A549 (cell line): ENCODE measurements at regions not wholly inside any gene's neighbourhood (a gene's known extent, or its start where the extent isn't known, plus 50 kb on each side); places are given as distances from the start of the nearest gene placed in this dataset.

Experiments used
- ATAC-seq, 2 experiments: fragments of 200-7000 bp in 1 of 2; fragments of >200 bp in 1 of 2; cut with Nextera tagmentation in 1 of 2; cut with Tn5 transposase in 1 of 2; 3 replicates each; pipeline versions ENCODE4 v1.8.0 to v1.9.1; 2018 to 2020; ENCODE audit warnings: mild to moderate bottlenecking in 1 of 2, moderate library complexity in 1 of 2
- CTCF ChIA-PET: fragments of 300-600 bp; sonication (Branson Sonifier 250); formaldehyde crosslinking; extraction: SDS; loops from one replicate; lab custom pipeline; 2021; ENCODE audit warnings: antibody characterized with exemption, inconsistent platforms; lab: Yijun Ruan, JAX
- POLR2A ChIA-PET: fragments of 350-600 bp; formaldehyde crosslinking; extraction: SDS; loops from one replicate; lab custom pipeline; 2021; ENCODE audit warnings: antibody characterized with exemption, inconsistent platforms; lab: Yijun Ruan, JAX
- DNase-seq, 2 experiments: peaks; one replicate each; pipeline versions ENCODE4 v3.0.0 to v3.0.0-alpha.2; 2011 to 2016; ENCODE audit warnings: low read depth in 1 of 2, low spot score in 1 of 2
- FAIRE-seq: peaks from 2 replicates; lab custom pipeline; 2011; peaks lifted over from hg19 to GRCh38; lab: Jason Lieb, UNC
- H3K27ac ChIP-seq, 2 experiments: fragments of >200 bp; sonication (Bioruptor Twin); formaldehyde crosslinking; 3 replicates each; pipeline ENCODE4 v1.5.1; 2016 to 2017
- H3K4me1 ChIP-seq: fragments of >200 bp; sonication (Bioruptor Twin); formaldehyde crosslinking; 3 replicates; pipeline ENCODE4 v1.6.1; 2016
- H3K4me2 ChIP-seq: fragments of >200 bp; sonication (Bioruptor Twin); formaldehyde crosslinking; 3 replicates; pipeline ENCODE4 v1.6.1; 2016
- H3K4me3 ChIP-seq: fragments of >200 bp; sonication (Bioruptor Twin); formaldehyde crosslinking; 3 replicates; pipeline ENCODE4 v1.5.1; 2016
- H3K9me3 ChIP-seq: fragments of >200 bp; sonication (Bioruptor Twin); formaldehyde crosslinking; 3 replicates; pipeline ENCODE4 v1.6.1; 2016
- BHLHE40 ChIP-seq: IDR thresholded peaks from 2 replicates; pipeline ENCODE4 v1.6.1; 2012; ENCODE audit warnings: low read depth, low read length, inconsistent platforms
- CBX2 ChIP-seq: fragments of 200-600 bp; sonication (generic); IDR thresholded peaks from 2 replicates; pipeline ENCODE4 v1.6.1; 2016; ENCODE audit warnings: low read depth, mild to moderate bottlenecking, borderline replicate concordance
- CEBPB ChIP-seq, 2 experiments: fragments of >200 bp in 1 of 2; sonication (Bioruptor Twin) in 1 of 2; formaldehyde crosslinking in 1 of 2; IDR thresholded peaks; 2 replicates each; pipeline ENCODE4 v1.6.1; 2012 to 2016
- CHD2 ChIP-seq: fragments of 150-350 bp; IDR thresholded peaks from 2 replicates; pipeline ENCODE4 v1.6.1; 2014; ENCODE audit warnings: low read length; ENCODE audit not compliant: partially characterized antibody
- EHMT2 ChIP-seq: fragments of 200-600 bp; sonication (generic); IDR thresholded peaks from 2 replicates; pipeline ENCODE4 v1.6.1; 2016; ENCODE audit warnings: antibody characterized with exemption, low read depth, mild to moderate bottlenecking, moderate library complexity
- ESRRA ChIP-seq: fragments of 150-350 bp; IDR thresholded peaks from 2 replicates; pipeline ENCODE4 v1.6.1; 2014; ENCODE audit warnings: mild to moderate bottlenecking, low read length, borderline replicate concordance
- GATA3 ChIP-seq: IDR thresholded peaks from 2 replicates; pipeline ENCODE4 v1.6.1; 2012; ENCODE audit warnings: borderline replicate concordance
- HDAC2 ChIP-seq: fragments of 200-600 bp; sonication (generic); IDR thresholded peaks from 2 replicates; pipeline ENCODE4 v1.6.1; 2016
- HOXA7 ChIP-seq: fragments of 250-450 bp; sonication (Bioruptor Pico); IDR thresholded peaks from 2 replicates; pipeline ENCODE4 v1.5.0; 2020; ENCODE audit warnings: mild to moderate bottlenecking, moderate library complexity
- HOXB13 ChIP-seq: fragments of 250-450 bp; sonication (Bioruptor Pico); IDR thresholded peaks from 2 replicates; pipeline ENCODE4 v1.5.0; 2020; ENCODE audit warnings: low read depth, mild to moderate bottlenecking, moderate library complexity
- HOXB5 ChIP-seq: fragments of 250-450 bp; sonication (Bioruptor Pico); IDR thresholded peaks from 2 replicates; pipeline ENCODE4 v1.5.0; 2020; ENCODE audit warnings: mild to moderate bottlenecking, moderate library complexity
- JUN ChIP-seq, 2 experiments: fragments of >200 bp; sonication (Bioruptor Twin); formaldehyde crosslinking; IDR thresholded peaks; 2 replicates in 1 of 2; 3 replicates in 1 of 2; pipeline ENCODE4 v1.6.1; 2016 to 2017
- JUNB ChIP-seq: fragments of >200 bp; sonication (Bioruptor Twin); formaldehyde crosslinking; IDR thresholded peaks from 2 replicates; pipeline ENCODE4 v1.6.1; 2016
- MYC ChIP-seq: IDR thresholded peaks from 2 replicates; pipeline ENCODE4 v1.6.1; 2012; ENCODE audit warnings: mild to moderate bottlenecking, inconsistent platforms, low read length, improper control_type of control experiment, borderline replicate concordance
- NFE2L2 ChIP-seq: fragments of 150-350 bp; conservative IDR thresholded peaks from 2 replicates; pipeline ENCODE4 v1.6.1; 2014; ENCODE audit warnings: low read length
- NPAS2 ChIP-seq: fragments of 250-450 bp; sonication (Bioruptor Pico); IDR thresholded peaks from 2 replicates; pipeline ENCODE4 v1.8.0; 2022; ENCODE audit warnings: mild to moderate bottlenecking, moderate library complexity, borderline replicate concordance
- POLR2A ChIP-seq: IDR thresholded peaks from 2 replicates; pipeline ENCODE4 v1.6.1; 2012; ENCODE audit warnings: mild to moderate bottlenecking, low read length
- RARB ChIP-seq: fragments of 250-450 bp; sonication (Bioruptor Pico); IDR thresholded peaks from 2 replicates; pipeline ENCODE4 v1.8.0; 2021; ENCODE audit warnings: mild to moderate bottlenecking, moderate library complexity
- RCOR1 ChIP-seq: fragments of 150-350 bp; IDR thresholded peaks from 2 replicates; pipeline ENCODE4 v1.6.1; 2014; ENCODE audit warnings: antibody characterized with exemption, low read length, low read depth
- RFX5 ChIP-seq: fragments of 450-650 bp; IDR thresholded peaks from 2 replicates; pipeline ENCODE4 v1.7.1; 2014; ENCODE audit warnings: antibody characterized with exemption, mild to moderate bottlenecking, moderate library complexity
- RNF2 ChIP-seq: fragments of 200-600 bp; sonication (generic); IDR thresholded peaks from 2 replicates; pipeline ENCODE4 v1.6.1; 2016; ENCODE audit warnings: low read depth, mild to moderate bottlenecking, antibody characterized with exemption, moderate library complexity, borderline replicate concordance
- SREBF2 ChIP-seq: fragments of 450-650 bp; IDR thresholded peaks from 2 replicates; pipeline ENCODE4 v1.6.1; 2014; ENCODE audit warnings: mild to moderate bottlenecking, moderate library complexity
- ZFP36 ChIP-seq: fragments of 450-650 bp; IDR thresholded peaks from 2 replicates; pipeline ENCODE4 v1.6.1; 2014; ENCODE audit warnings: borderline replicate concordance; ENCODE audit not compliant: partially characterized antibody
- WGBS: methylation state at CpG from one replicate; pipeline ENCODE4 v1.1.6; 2017; ENCODE audit errors: missing lambda C conversion rate; 5-methylcytosine and 5-hydroxymethylcytosine counted together
- TF ChIP-seq, protein P1 (sequence below): IDR thresholded peaks from 2 replicates; pipeline ENCODE4 v1.6.1; 2012
- TF ChIP-seq, protein P2 (sequence below): fragments of 200-600 bp; sonication (generic); IDR thresholded peaks from 2 replicates; pipeline ENCODE4 v1.6.1; 2016; ENCODE audit warnings: antibody characterized with exemption, mild to moderate bottlenecking, moderate library complexity
- TF ChIP-seq, protein P3 (sequence below): IDR thresholded peaks from 2 replicates; pipeline ENCODE4 v1.6.1; 2012; ENCODE audit warnings: low read depth, borderline replicate concordance
- TF ChIP-seq, protein P4 (sequence below): fragments of 450-650 bp; IDR thresholded peaks from 2 replicates; pipeline ENCODE4 v1.6.1; 2014; ENCODE audit warnings: antibody characterized with exemption

DNA sequence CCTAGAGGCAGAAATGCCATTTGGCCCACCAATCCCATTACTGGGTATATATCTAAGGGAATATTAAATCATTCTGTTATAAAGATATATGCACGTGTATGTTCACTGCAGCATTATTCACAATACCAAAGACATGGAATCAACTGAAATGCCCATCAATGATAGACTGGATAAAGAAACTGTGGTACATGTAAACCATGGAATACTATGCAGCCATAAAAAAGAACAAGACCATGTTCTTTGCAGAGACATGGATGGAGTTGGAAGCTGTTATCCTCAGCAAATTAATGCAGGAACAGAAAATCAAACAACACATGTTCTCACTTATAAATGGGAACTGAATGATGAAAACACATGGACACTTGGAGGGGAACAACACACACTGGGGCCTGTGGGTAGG, 458.4 kb downstream of the CD83 start:
- CTCF ChIA-PET, result no interaction called here
- Histone ChIP-seq H3K9me3 (no peaks in the 10 kb centered on the region), H3K4me1 (no peaks in the 10 kb centered on the region), H3K27ac (no peak overlapping the region), H3K4me3 (no peak overlapping the region), H3K4me2 (no peak overlapping the region)
- WGBS, result 81% methylated on average over 1 of the region's 1 CpG
- no peak for FAIRE-seq
- TF ChIP-seq CEBPB (IDR thresholded peaks at IDR 0.05) (no peak), NPAS2 (CRISPR knock-in tag) (no peak), RNF2 (no peak), JUNB (no peak), HDAC2 (no peak), MYC (no peak), ESRRA (no peak)
- TF ChIP-seq, protein P1, sequence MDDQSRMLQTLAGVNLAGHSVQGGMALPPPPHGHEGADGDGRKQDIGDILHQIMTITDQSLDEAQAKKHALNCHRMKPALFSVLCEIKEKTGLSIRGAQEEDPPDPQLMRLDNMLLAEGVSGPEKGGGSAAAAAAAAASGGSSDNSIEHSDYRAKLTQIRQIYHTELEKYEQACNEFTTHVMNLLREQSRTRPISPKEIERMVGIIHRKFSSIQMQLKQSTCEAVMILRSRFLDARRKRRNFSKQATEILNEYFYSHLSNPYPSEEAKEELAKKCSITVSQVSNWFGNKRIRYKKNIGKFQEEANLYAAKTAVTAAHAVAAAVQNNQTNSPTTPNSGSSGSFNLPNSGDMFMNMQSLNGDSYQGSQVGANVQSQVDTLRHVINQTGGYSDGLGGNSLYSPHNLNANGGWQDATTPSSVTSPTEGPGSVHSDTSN, result no peak
- no peak for DNase-seq
- POLR2A ChIA-PET, result no interaction called here
- ATAC-seq, result no peak

DNA sequence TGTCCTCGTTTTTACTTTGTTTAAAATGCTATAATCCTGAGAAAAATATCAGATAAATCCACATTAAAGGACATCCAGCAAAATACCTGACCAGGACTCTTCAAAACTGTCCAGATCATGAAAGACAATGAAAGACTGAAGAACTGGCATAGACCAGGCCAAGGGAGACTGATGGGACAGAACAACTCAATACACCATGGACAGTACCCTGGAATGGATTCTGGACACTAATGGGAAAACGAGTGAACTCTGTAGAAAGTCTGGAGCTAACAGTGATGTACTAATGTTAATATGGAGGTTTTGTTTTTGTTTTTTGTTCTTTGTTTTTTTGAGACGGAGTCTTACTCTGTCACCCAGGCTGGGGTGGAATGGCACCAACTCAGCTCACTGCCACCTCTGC, 461.4 kb downstream of the CD83 start:
- no peaks in the 10 kb centered on the region for H3K4me1 ChIP-seq
- CTCF ChIA-PET, result no interaction called here
- TF ChIP-seq CHD2 (no peak), NFE2L2 (no peak), ZFP36 (no peak), SREBF2 (no peak)
- TF ChIP-seq, protein P2, sequence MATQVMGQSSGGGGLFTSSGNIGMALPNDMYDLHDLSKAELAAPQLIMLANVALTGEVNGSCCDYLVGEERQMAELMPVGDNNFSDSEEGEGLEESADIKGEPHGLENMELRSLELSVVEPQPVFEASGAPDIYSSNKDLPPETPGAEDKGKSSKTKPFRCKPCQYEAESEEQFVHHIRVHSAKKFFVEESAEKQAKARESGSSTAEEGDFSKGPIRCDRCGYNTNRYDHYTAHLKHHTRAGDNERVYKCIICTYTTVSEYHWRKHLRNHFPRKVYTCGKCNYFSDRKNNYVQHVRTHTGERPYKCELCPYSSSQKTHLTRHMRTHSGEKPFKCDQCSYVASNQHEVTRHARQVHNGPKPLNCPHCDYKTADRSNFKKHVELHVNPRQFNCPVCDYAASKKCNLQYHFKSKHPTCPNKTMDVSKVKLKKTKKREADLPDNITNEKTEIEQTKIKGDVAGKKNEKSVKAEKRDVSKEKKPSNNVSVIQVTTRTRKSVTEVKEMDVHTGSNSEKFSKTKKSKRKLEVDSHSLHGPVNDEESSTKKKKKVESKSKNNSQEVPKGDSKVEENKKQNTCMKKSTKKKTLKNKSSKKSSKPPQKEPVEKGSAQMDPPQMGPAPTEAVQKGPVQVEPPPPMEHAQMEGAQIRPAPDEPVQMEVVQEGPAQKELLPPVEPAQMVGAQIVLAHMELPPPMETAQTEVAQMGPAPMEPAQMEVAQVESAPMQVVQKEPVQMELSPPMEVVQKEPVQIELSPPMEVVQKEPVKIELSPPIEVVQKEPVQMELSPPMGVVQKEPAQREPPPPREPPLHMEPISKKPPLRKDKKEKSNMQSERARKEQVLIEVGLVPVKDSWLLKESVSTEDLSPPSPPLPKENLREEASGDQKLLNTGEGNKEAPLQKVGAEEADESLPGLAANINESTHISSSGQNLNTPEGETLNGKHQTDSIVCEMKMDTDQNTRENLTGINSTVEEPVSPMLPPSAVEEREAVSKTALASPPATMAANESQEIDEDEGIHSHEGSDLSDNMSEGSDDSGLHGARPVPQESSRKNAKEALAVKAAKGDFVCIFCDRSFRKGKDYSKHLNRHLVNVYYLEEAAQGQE, result peak; percentile 15; the same call in 1 of the 2 replicates
- TF ChIP-seq, all 56 proteins: peak for 1
- POLR2A ChIA-PET, result no interaction called here
- DNase-seq (no peak), ATAC-seq (no peak), FAIRE-seq (no peak)
- Histone ChIP-seq H3K27ac (no peak overlapping the region), H3K4me2 (no peak overlapping the region), H3K4me3 (no peak overlapping the region), H3K9me3 (no peaks in the 10 kb centered on the region)
- WGBS, result 78% methylated on average over 3 of the region's 3 CpGs

DNA sequence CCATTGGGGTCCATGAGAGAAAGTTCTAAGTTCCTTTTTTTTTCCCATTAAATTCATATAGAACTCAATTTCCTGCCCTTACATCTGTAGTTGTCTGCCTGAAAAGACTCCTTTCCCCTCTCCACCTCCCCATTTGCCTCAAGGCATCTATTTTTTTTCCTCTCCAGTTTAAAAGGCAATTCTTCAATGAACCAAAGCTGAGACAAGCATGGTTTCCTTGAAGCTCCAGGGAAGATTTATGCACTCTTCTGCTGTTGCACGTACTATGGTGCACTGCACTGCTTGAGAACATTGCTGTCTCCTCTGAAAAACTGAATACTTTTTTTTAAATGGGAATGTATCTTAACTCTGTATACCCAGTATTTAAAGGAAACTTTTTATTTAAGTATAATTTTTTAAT, 465.2 kb downstream of the CD83 start:
- no peak for FAIRE-seq
- no peak overlapping the region for H3K4me2 ChIP-seq
- H3K27ac ChIP-seq, result no peak overlapping the region
- CTCF ChIA-PET, result no interaction called here
- no peaks in the 10 kb centered on the region for H3K4me1 ChIP-seq
- POLR2A ChIA-PET, result no interaction called here
- H3K4me3 ChIP-seq, result no peak overlapping the region
- no peak for ATAC-seq
- H3K9me3 ChIP-seq, result no peaks in the 10 kb centered on the region
- TF ChIP-seq RARB (CRISPR knock-in tag), result no peak
- TF ChIP-seq JUN (IDR thresholded peaks at IDR 0.05), result no peak
- no peak for TF ChIP-seq EHMT2
- WGBS, result 96% methylated on average over 1 of the region's 1 CpG
- DNase-seq, result no peak

DNA sequence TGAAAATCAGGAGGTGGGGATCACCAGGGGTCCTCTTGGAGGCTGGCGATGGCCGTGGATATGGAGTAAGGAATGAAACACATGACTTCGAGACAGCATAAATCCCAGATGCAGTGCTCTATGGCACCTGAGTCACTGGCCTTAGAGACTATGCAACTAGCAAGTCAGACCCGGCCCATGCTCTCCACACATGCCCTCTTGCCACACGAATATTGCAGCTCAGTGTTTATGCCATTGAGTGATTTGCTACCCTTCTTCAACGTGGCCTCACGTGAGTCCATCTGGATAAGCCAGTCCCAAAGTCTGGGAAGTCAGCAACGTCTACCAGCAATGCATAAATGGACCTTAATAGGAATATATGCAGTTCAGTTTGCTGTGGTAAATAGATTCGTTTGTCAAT, 466.3 kb downstream of the CD83 start:
- no peak overlapping the region for H3K4me3 ChIP-seq
- POLR2A ChIA-PET, result no interaction called here
- TF ChIP-seq HOXB13 (CRISPR knock-in tag), result no peak
- TF ChIP-seq GATA3, result no peak
- no peak for TF ChIP-seq RCOR1
- no peak for TF ChIP-seq POLR2A
- TF ChIP-seq CBX2, result no peak
- no peak for TF ChIP-seq BHLHE40
- TF ChIP-seq, protein P3, sequence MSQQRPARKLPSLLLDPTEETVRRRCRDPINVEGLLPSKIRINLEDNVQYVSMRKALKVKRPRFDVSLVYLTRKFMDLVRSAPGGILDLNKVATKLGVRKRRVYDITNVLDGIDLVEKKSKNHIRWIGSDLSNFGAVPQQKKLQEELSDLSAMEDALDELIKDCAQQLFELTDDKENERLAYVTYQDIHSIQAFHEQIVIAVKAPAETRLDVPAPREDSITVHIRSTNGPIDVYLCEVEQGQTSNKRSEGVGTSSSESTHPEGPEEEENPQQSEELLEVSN, result no peak
- TF ChIP-seq ESRRA, result no peak
- TF ChIP-seq, protein P1, result no peak
- no peak for TF ChIP-seq RARB (CRISPR knock-in tag)
- TF ChIP-seq, protein P4, sequence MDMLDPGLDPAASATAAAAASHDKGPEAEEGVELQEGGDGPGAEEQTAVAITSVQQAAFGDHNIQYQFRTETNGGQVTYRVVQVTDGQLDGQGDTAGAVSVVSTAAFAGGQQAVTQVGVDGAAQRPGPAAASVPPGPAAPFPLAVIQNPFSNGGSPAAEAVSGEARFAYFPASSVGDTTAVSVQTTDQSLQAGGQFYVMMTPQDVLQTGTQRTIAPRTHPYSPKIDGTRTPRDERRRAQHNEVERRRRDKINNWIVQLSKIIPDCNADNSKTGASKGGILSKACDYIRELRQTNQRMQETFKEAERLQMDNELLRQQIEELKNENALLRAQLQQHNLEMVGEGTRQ, result no peak
- TF ChIP-seq HOXA7 (CRISPR knock-in tag), result no peak
- TF ChIP-seq RFX5, result no peak
- no peak for TF ChIP-seq HOXB5 (CRISPR knock-in tag)
- H3K4me1 ChIP-seq, result no peaks in the 10 kb centered on the region
- no peak overlapping the region for H3K4me2 ChIP-seq
- no peak for DNase-seq
- CTCF ChIA-PET, result no interaction called here
- H3K27ac ChIP-seq, result 0 out of 6 replicates have a peak overlapping the region, but pooled peaks of 1 of the 2 experiments have one; percentile 16
- FAIRE-seq, result no peak
- no peaks in the 10 kb centered on the region for H3K9me3 ChIP-seq
- ATAC-seq, result no peak
- WGBS, result 60% methylated on average over 8 of the region's 9 CpGs
